H9 (cell line): ENCODE measurements at regions not wholly inside any gene's neighbourhood (a gene's known extent, or its start where the extent isn't known, plus 50 kb on each side); places are given as distances from the start of the nearest gene placed in this dataset.

ENCODE experiments used
- DNase-seq: peaks from one replicate; pipeline ENCODE4 v3.0.0-alpha.2; 2017
- H2AFZ ChIP-seq: one replicate; pipeline ENCODE4 v1.6.1; 2013; ENCODE audit warnings: mild to moderate bottlenecking, low read length, control low read depth, moderate library complexity
- H2AK5ac ChIP-seq: 2 replicates; pipeline ENCODE4 v1.6.1; 2013; ENCODE audit warnings: low read length, control low read depth, mixed read lengths; ENCODE audit not compliant: insufficient read length
- H2BK120ac ChIP-seq: one replicate; pipeline ENCODE4 v1.6.1; 2013; ENCODE audit warnings: low read depth, mild to moderate bottlenecking, low read length, control low read depth, inconsistent platforms; ENCODE audit not compliant: poor library complexity, severe bottlenecking
- H2BK12ac ChIP-seq: 2 replicates; pipeline ENCODE4 v1.6.1; 2013; ENCODE audit warnings: low read length, control low read depth, mixed read lengths, low read depth; ENCODE audit not compliant: insufficient read length
- H2BK15ac ChIP-seq: 2 replicates; pipeline ENCODE4 v1.6.1; 2013; ENCODE audit warnings: low read depth, low read length, control low read depth
- H2BK20ac ChIP-seq: one replicate; pipeline ENCODE4 v1.6.1; 2013; ENCODE audit warnings: low read depth, mild to moderate bottlenecking, low read length, control low read depth, inconsistent platforms; ENCODE audit not compliant: poor library complexity, severe bottlenecking
- H2BK5ac ChIP-seq: 2 replicates; pipeline ENCODE4 v1.6.1; 2013; ENCODE audit warnings: low read length, control low read depth, mixed read lengths; ENCODE audit not compliant: insufficient read length
- H3K14ac ChIP-seq: 2 replicates; pipeline ENCODE4 v1.6.1; 2013; ENCODE audit warnings: low read length, control low read depth; ENCODE audit not compliant: insufficient read depth
- H3K18ac ChIP-seq: 2 replicates; pipeline ENCODE4 v1.6.1; 2013; ENCODE audit warnings: low read depth, mild to moderate bottlenecking, mixed read lengths, low read length, control low read depth; ENCODE audit not compliant: insufficient read length
- H3K23ac ChIP-seq: 2 replicates; pipeline ENCODE4 v1.6.1; 2013; ENCODE audit warnings: low read length, control low read depth, mixed read lengths, low read depth; ENCODE audit not compliant: insufficient read length
- H3K23me2 ChIP-seq: 2 replicates; pipeline ENCODE4 v1.6.1; 2013; ENCODE audit warnings: low read depth, mild to moderate bottlenecking, mixed read lengths, low read length, control low read depth; ENCODE audit not compliant: insufficient read length, poor library complexity, severe bottlenecking
- H3K27ac ChIP-seq: 2 replicates; pipeline ENCODE4 v1.5.1; 2013; ENCODE audit warnings: low read length, control low read depth, mixed read lengths, low read depth; ENCODE audit not compliant: insufficient read length
- H3K27me3 ChIP-seq: 2 replicates; pipeline ENCODE4 v1.6.1; 2013; ENCODE audit warnings: low read length, control low read depth, inconsistent platforms; ENCODE audit not compliant: insufficient read depth
- H3K4ac ChIP-seq: 2 replicates; pipeline ENCODE4 v1.6.1; 2013; ENCODE audit warnings: low read depth, mild to moderate bottlenecking, control low read depth, inconsistent platforms, low read length, moderate library complexity
- H3K4me1 ChIP-seq: 2 replicates; pipeline ENCODE4 v1.6.1; 2013; ENCODE audit warnings: low read length, control low read depth, inconsistent platforms; ENCODE audit not compliant: insufficient read depth
- H3K4me2 ChIP-seq: 2 replicates; pipeline ENCODE4 v1.6.1; 2013; ENCODE audit warnings: low read length, control low read depth, mixed read lengths; ENCODE audit not compliant: insufficient read length, insufficient read depth
- H3K56ac ChIP-seq: 2 replicates; pipeline ENCODE4 v1.6.1; 2013; ENCODE audit warnings: low read depth, mild to moderate bottlenecking, mixed read lengths, low read length, control low read depth; ENCODE audit not compliant: insufficient read length
- H3K79me1 ChIP-seq: 2 replicates; pipeline ENCODE4 v1.6.1; 2013; ENCODE audit warnings: low read depth, mild to moderate bottlenecking, moderate library complexity, low read length, control low read depth, inconsistent platforms; ENCODE audit not compliant: insufficient read depth, poor library complexity, severe bottlenecking
- H3K79me2 ChIP-seq: 2 replicates; pipeline ENCODE4 v1.6.1; 2013; ENCODE audit warnings: low read length, control low read depth, inconsistent platforms; ENCODE audit not compliant: insufficient read depth
- H3K9ac ChIP-seq: 2 replicates; pipeline ENCODE4 v1.6.1; 2013; ENCODE audit warnings: low read length, control low read depth, mixed read lengths; ENCODE audit not compliant: insufficient read length; ENCODE audit errors: extremely low read depth
- H3K9me3 ChIP-seq: one replicate; pipeline ENCODE4 v1.6.1; 2013; ENCODE audit warnings: low read depth, low read length, inconsistent platforms; ENCODE audit not compliant: control insufficient read depth
- H3T11ph ChIP-seq: one replicate; pipeline ENCODE4 v1.6.1; 2013; ENCODE audit warnings: mild to moderate bottlenecking, low read length, control low read depth, inconsistent platforms
- H4K20me1 ChIP-seq: one replicate; pipeline ENCODE4 v1.6.1; 2013; ENCODE audit not compliant: control insufficient read depth, insufficient read length, insufficient read depth
- H4K5ac ChIP-seq: 2 replicates; pipeline ENCODE4 v1.6.1; 2013; ENCODE audit warnings: low read depth, mild to moderate bottlenecking, mixed read lengths, low read length, control low read depth; ENCODE audit not compliant: insufficient read length
- H4K8ac ChIP-seq: replicated peaks from 2 replicates; pipeline ENCODE4 v1.6.1; 2013; ENCODE audit warnings: low read length, control low read depth, mixed read lengths, low read depth; ENCODE audit not compliant: insufficient read length
- H4K91ac ChIP-seq: 2 replicates; pipeline ENCODE4 v1.6.1; 2013; ENCODE audit warnings: low read depth, mild to moderate bottlenecking, moderate library complexity, mixed read lengths, low read length, control low read depth; ENCODE audit not compliant: insufficient read length
- H3K27ac Mint-ChIP-seq, 3 experiments: 2 replicates in 2 of 3; 3 replicates in 1 of 3; pipeline ENCODE4 v1.8.0; 2020 to 2021; ENCODE audit warnings: mixed read lengths in 3 of 3, mild to moderate bottlenecking in 1 of 3, moderate library complexity in 1 of 3
- H3K27me3 Mint-ChIP-seq: 2 replicates; pipeline ENCODE4 v1.8.0; 2021; ENCODE audit warnings: low read depth, mild to moderate bottlenecking, moderate library complexity, mixed read lengths
- H3K36me3 Mint-ChIP-seq, 3 experiments: 2 replicates in 2 of 3; 3 replicates in 1 of 3; pipeline ENCODE4 v1.8.0; 2020 to 2021; ENCODE audit warnings: low read depth in 3 of 3, mixed read lengths in 3 of 3; ENCODE audit not compliant: insufficient read depth in 1 of 3
- H3K4me1 Mint-ChIP-seq, 2 experiments: 2 replicates each; pipeline ENCODE4 v1.8.0; 2020; ENCODE audit warnings: mixed read lengths in 2 of 2
- H3K4me3 Mint-ChIP-seq, 2 experiments: 2 replicates in 1 of 2; 3 replicates in 1 of 2; pipeline ENCODE4 v1.8.0; 2020 to 2021; ENCODE audit warnings: mild to moderate bottlenecking in 2 of 2, mixed read lengths in 2 of 2, moderate library complexity in 1 of 2
- H3K9me3 Mint-ChIP-seq, 2 experiments: 2 replicates in 1 of 2; 3 replicates in 1 of 2; pipeline ENCODE4 v1.8.0; 2020; ENCODE audit warnings: mild to moderate bottlenecking in 2 of 2, mixed read lengths in 2 of 2, moderate library complexity in 1 of 2
- CTCF ChIP-seq: fragments of 200-600 bp; sonication (generic); conservative IDR thresholded peaks from 3 replicates; pipeline ENCODE4 v1.8.0; 2021; ENCODE audit warnings: antibody characterized with exemption, mild to moderate bottlenecking
- WGBS: extraction: QIAGEN DNeasy Blood & Tissue Kit; methylation state at CpG from one replicate; pipeline ENCODE4 v1.1.7; 2013; ENCODE audit warnings: missing lambda C conversion rate, low lambda C conversion rate, mixed read lengths; ENCODE audit not compliant: insufficient read length; ENCODE audit errors: extremely low coverage; 5-methylcytosine and 5-hydroxymethylcytosine counted together

- H3K23me2 ChIP-seq, result no peaks in the 10 kb centered on the region
- H3K9me3 ChIP-seq, result no peaks in the 10 kb centered on the region
- no peak overlapping the region for H2AFZ ChIP-seq
- no peak overlapping the region for H4K5ac ChIP-seq
- H3K4me2 ChIP-seq, result no peak overlapping the region
- H3K4ac ChIP-seq, result no peak overlapping the region
- peaks cover 0 to 5% of the 10 kb centered on the region in 2 experiments; a peak in 1 of 5 replicates for H3K9me3 Mint-ChIP-seq
- H3T11ph ChIP-seq, result no peak overlapping the region
- no peak overlapping the region for H4K91ac ChIP-seq
- H4K20me1 ChIP-seq, result no peaks in the 10 kb centered on the region
- H3K14ac ChIP-seq, result no peak overlapping the region
- no peaks in the 10 kb centered on the region for H3K79me2 ChIP-seq
- no peaks in the 10 kb centered on the region for H3K79me1 ChIP-seq
- no peak overlapping the region for H3K9ac ChIP-seq
- no peaks in the 10 kb centered on the region; the same call in 1 of the 2 replicates for H3K27me3 Mint-ChIP-seq
- no peaks in the 10 kb centered on the region; the same call in 1 of the 2 replicates for H3K4me1 ChIP-seq
- no peak overlapping the region for H3K18ac ChIP-seq
- no peak for TF ChIP-seq CTCF
- H2AK5ac ChIP-seq, result no peak overlapping the region
- H3K56ac ChIP-seq, result no peak overlapping the region
- H2BK15ac ChIP-seq, result no peak overlapping the region
- DNase-seq, result no peak
- no peak overlapping the region for H2BK5ac ChIP-seq
- H3K36me3 Mint-ChIP-seq, result peaks cover 0 to 15% (median 8%) of the 10 kb centered on the region in 3 experiments; a peak in 5 of 7 replicates
- H4K8ac ChIP-seq, result no peak overlapping the region
- H3K4me1 Mint-ChIP-seq, result peaks cover 19 to 27% of the 10 kb centered on the region in 2 experiments
- no peak overlapping the region for H2BK120ac ChIP-seq
- H2BK12ac ChIP-seq, result no peak overlapping the region
- no peak overlapping the region for H3K27ac ChIP-seq
- no CpG with 5 or more reads among the region's 4 CpGs for WGBS
- H3K4me3 Mint-ChIP-seq, result no peak overlapping the region
- no peak overlapping the region for H3K23ac ChIP-seq
- H2BK20ac ChIP-seq, result no peak overlapping the region
- no peaks in the 10 kb centered on the region for H3K27me3 ChIP-seq
- no peak overlapping the region for H3K27ac Mint-ChIP-seq
These were observed 233.3 kb downstream of the NEDD1 start for GRCh38 chr12:97140355-97140754.
